K562 (cell line): ENCODE measurements at regions not wholly inside any gene's neighbourhood (a gene's known extent, or its start where the extent isn't known, plus 50 kb on each side); places are given as distances from the start of the nearest gene placed in this dataset.

Source experiments
- ATAC-seq: fragments of 200-7000 bp; cut with Tn5 transposase; 3 replicates; pipeline ENCODE4 v1.9.1; 2020; ENCODE audit warnings: moderate library complexity
- BruUV-seq: library from RNA; stranded (reverse); fragments of 400-500 nt; replicated peaks from 2 replicates; lab custom pipeline; 2021; lab: Mats Ljungman, UMichigan
- CTCF ChIA-PET: fragments of 300-600 bp; formaldehyde crosslinking; extraction: SDS; loops from one replicate; lab custom pipeline; 2021; ENCODE audit warnings: low intra/inter-chr PET ratio; lab: Yijun Ruan, JAX
- POLR2A ChIA-PET: fragments of 300-600, 350-650 bp; sonication (Branson Sonifier 250); formaldehyde crosslinking; extraction: SDS; loops from one replicate; lab custom pipeline; 2021; ENCODE audit warnings: antibody characterized with exemption, inconsistent platforms; lab: Yijun Ruan, JAX
- DNase-seq, 4 experiments: peaks; one replicate each; pipeline versions ENCODE4 v3.0.0 to v3.0.0-alpha.2; 2011 to 2018; ENCODE audit warnings: low spot score in 3 of 4, mixed read lengths in 3 of 4; ENCODE audit errors: extremely low read depth in 1 of 4
- FAIRE-seq: peaks from 2 replicates; lab custom pipeline; 2011; peaks lifted over from hg19 to GRCh38; lab: Jason Lieb, UNC
- H2AFZ ChIP-seq: 2 replicates; pipeline ENCODE4 v1.6.0; 2011; ENCODE audit warnings: low read depth, low read length, control low read depth, inconsistent platforms
- H3K27ac ChIP-seq: fragments of 200-600 bp; 3 replicates; pipeline ENCODE4 v1.8.0; 2011; ENCODE audit warnings: low read depth, mild to moderate bottlenecking, control low read depth, inconsistent platforms, low read length, moderate library complexity, mixed read lengths; ENCODE audit errors: extremely low read depth
- H3K27me3 ChIP-seq, 2 experiments: fragments of 300-600 bp in 1 of 2; 2 replicates in 1 of 2; 3 replicates in 1 of 2; pipeline versions ENCODE4 v1.6.0 to v1.8.0; 2011; ENCODE audit warnings: inconsistent platforms in 2 of 2, low read length in 2 of 2, mild to moderate bottlenecking in 1 of 2, mixed read lengths in 1 of 2, moderate library complexity in 1 of 2; ENCODE audit not compliant: control insufficient read depth in 2 of 2, insufficient read depth in 2 of 2
- H3K36me3 ChIP-seq: fragments of 300-600 bp; 3 replicates; pipeline ENCODE4 v1.8.0; 2011; ENCODE audit warnings: mild to moderate bottlenecking, low read length, inconsistent platforms; ENCODE audit not compliant: control insufficient read depth, insufficient read depth
- H3K4me1 ChIP-seq, 2 experiments: fragments of 200-600 bp in 1 of 2; replicated peaks in 1 of 2; 2 replicates in 1 of 2; 3 replicates in 1 of 2; pipeline versions ENCODE4 v1.5.1 to v1.8.0; 2011; ENCODE audit warnings: inconsistent platforms in 2 of 2, low read length in 2 of 2, mild to moderate bottlenecking in 1 of 2, mixed read lengths in 1 of 2, moderate library complexity in 1 of 2; ENCODE audit not compliant: control insufficient read depth in 2 of 2, insufficient read depth in 2 of 2
- H3K4me2 ChIP-seq: 2 replicates; pipeline ENCODE4 v1.6.1; 2011; ENCODE audit warnings: low read length, control low read depth, inconsistent platforms, mixed read lengths; ENCODE audit not compliant: insufficient read depth
- H3K4me3 ChIP-seq: fragments of 200-600 bp; sonication (generic), shearing (Covaris generic); 2 replicates; pipeline ENCODE4 v1.5.1; 2016; ENCODE audit warnings: control low read depth, inconsistent platforms
- H3K79me2 ChIP-seq: fragments of 200-600 bp; 3 replicates; pipeline ENCODE4 v1.8.0; 2011; ENCODE audit warnings: low read length, inconsistent platforms; ENCODE audit not compliant: control insufficient read depth, insufficient read depth
- H3K9ac ChIP-seq, 2 experiments: 2 replicates each; pipeline versions ENCODE4 v1.6.0 to v1.6.1; 2011; ENCODE audit warnings: low read depth in 2 of 2, low read length in 2 of 2, control low read depth in 1 of 2, inconsistent platforms in 1 of 2, mild to moderate bottlenecking in 1 of 2, mixed read lengths in 1 of 2; ENCODE audit not compliant: insufficient read depth in 1 of 2
- H3K9me1 ChIP-seq: one replicate; pipeline ENCODE4 v1.6.0; 2011; ENCODE audit warnings: inconsistent platforms, mild to moderate bottlenecking, low read length, moderate library complexity; ENCODE audit not compliant: control insufficient read depth, insufficient read depth
- H3K9me3 ChIP-seq: replicated peaks from 2 replicates; pipeline ENCODE4 v1.5.1; 2011; ENCODE audit warnings: low read depth, low read length, inconsistent platforms; ENCODE audit not compliant: control insufficient read depth, insufficient read depth
- H4K20me1 ChIP-seq: replicated peaks from 2 replicates; pipeline ENCODE4 v1.6.1; 2011; ENCODE audit warnings: low read length, inconsistent platforms, mixed read lengths; ENCODE audit not compliant: control insufficient read depth, insufficient read depth
- ADNP ChIP-seq: fragments of 200-800 bp; sonication (Bioruptor generic); IDR thresholded peaks from 2 replicates; pipeline ENCODE4 v1.6.1; 2016; ENCODE audit warnings: missing genetic modification characterization, missing compliant biosample characterization
- CBFA2T2 ChIP-seq: fragments of 450-650 bp; conservative IDR thresholded peaks from 2 replicates; pipeline ENCODE4 v1.6.1; 2017; ENCODE audit warnings: mild to moderate bottlenecking
- ESRRA ChIP-seq: fragments of 450-650 bp; IDR thresholded peaks from 2 replicates; pipeline ENCODE4 v1.6.1; 2014; ENCODE audit warnings: low read depth, mild to moderate bottlenecking, moderate library complexity, borderline replicate concordance
- GABPB2 ChIP-seq: fragments of 250-450 bp; sonication (Bioruptor Pico); conservative IDR thresholded peaks from 2 replicates; pipeline ENCODE4 v1.5.1; 2021; ENCODE audit warnings: mild to moderate bottlenecking
- HDGF ChIP-seq: fragments of 450-650 bp; IDR thresholded peaks from 2 replicates; pipeline ENCODE4 v1.6.1; 2016
- KAT2B ChIP-seq: IDR thresholded peaks from one replicate; pipeline ENCODE4 v1.6.1; 2012; ENCODE audit warnings: low read depth, mild to moderate bottlenecking, control low read depth, inconsistent platforms, low read length, moderate library complexity
- KAT7 ChIP-seq: sonication (generic); formaldehyde crosslinking; IDR thresholded peaks from 2 replicates; pipeline ENCODE4 v1.8.0; 2022; ENCODE audit warnings: missing genetic modification reagents, mild to moderate bottlenecking, borderline replicate concordance
- MAFF ChIP-seq: IDR thresholded peaks from 2 replicates; pipeline ENCODE4 v1.6.1; 2012; ENCODE audit warnings: low read length, improper control_type of control experiment
- MYNN ChIP-seq, 2 experiments: sonication (generic); formaldehyde crosslinking in 1 of 2; IDR thresholded peaks; 2 replicates each; pipeline versions ENCODE4 v1.5.0 to v1.6.1; 2016 to 2020; ENCODE audit warnings: antibody characterized with exemption in 1 of 2, missing genetic modification reagents in 1 of 2
- PTBP1 ChIP-seq: fragments of 200-400 bp; formaldehyde crosslinking; IDR thresholded peaks from 2 replicates; pipeline ENCODE4 v1.6.1; 2017; ENCODE audit warnings: low read depth, low read length
- RBFOX2 ChIP-seq: fragments of 200-400 bp; formaldehyde crosslinking; IDR thresholded peaks from 2 replicates; pipeline ENCODE4 v1.6.1; 2017; ENCODE audit warnings: low read depth, mild to moderate bottlenecking, low read length, moderate library complexity
- SAFB ChIP-seq: fragments of 200-400 bp; formaldehyde crosslinking; IDR thresholded peaks from 2 replicates; pipeline ENCODE4 v1.6.1; 2017; ENCODE audit warnings: low read depth, low read length, borderline replicate concordance
- SP2 ChIP-seq: IDR thresholded peaks from 2 replicates; pipeline ENCODE4 v1.6.1; 2011; ENCODE audit warnings: mild to moderate bottlenecking, low read depth, low read length, moderate library complexity; ENCODE audit not compliant: poor library complexity, severe bottlenecking; ENCODE audit errors: extremely low read depth
- SRSF1 ChIP-seq: fragments of 200-400 bp; formaldehyde crosslinking; IDR thresholded peaks from 2 replicates; pipeline ENCODE4 v1.6.1; 2017; ENCODE audit warnings: mild to moderate bottlenecking, low read depth, low read length, moderate library complexity
- XRCC3 ChIP-seq: fragments of 450-650 bp; IDR thresholded peaks from 2 replicates; pipeline ENCODE4 v1.6.1; 2017; ENCODE audit warnings: mild to moderate bottlenecking, moderate library complexity
- ZNF23 ChIP-seq: fragments of 250-450 bp; sonication (Bioruptor Pico); IDR thresholded peaks from 2 replicates; pipeline ENCODE4 v1.4.0; 2020; ENCODE audit warnings: mild to moderate bottlenecking
- ZNF57 ChIP-seq: fragments of 450-650 bp; formaldehyde crosslinking; IDR thresholded peaks from 2 replicates; pipeline ENCODE4 v1.4.0; 2020; ENCODE audit warnings: mild to moderate bottlenecking, moderate library complexity
- ZNF75A ChIP-seq: fragments of 450-650 bp; formaldehyde crosslinking; IDR thresholded peaks from 2 replicates; pipeline ENCODE4 v1.4.0; 2020; ENCODE audit warnings: mild to moderate bottlenecking
- WGBS: fragments of 100-300 bp; shearing (Covaris generic); methylation state at CpG from one replicate; pipeline ENCODE4 v1.1.6; 2016; ENCODE audit warnings: low coverage, mixed read lengths; ENCODE audit not compliant: insufficient coverage; ENCODE audit errors: missing lambda C conversion rate; 5-methylcytosine and 5-hydroxymethylcytosine counted together
- in situ Hi-C: fragments of 300-500 bp; cut with MboI; formaldehyde crosslinking; loops from 4 replicates; pipeline ENCODE4 v1.15.0; 2018; ENCODE audit warnings: inconsistent platforms, mixed read lengths
- intact Hi-C: fragments of 100-400 bp; cut with micrococcal nuclease; formaldehyde crosslinking; loops from 2 replicates; pipeline ENCODE4 v1.14.2; 2022
- TF ChIP-seq, protein P1 (sequence below): fragments of 450-650 bp; formaldehyde crosslinking; IDR thresholded peaks from 2 replicates; pipeline ENCODE4 v1.4.0; 2020; ENCODE audit warnings: mild to moderate bottlenecking
- TF ChIP-seq, protein P2 (sequence below), 2 experiments: fragments of 450-650 bp in 1 of 2; sonication (generic) in 1 of 2; formaldehyde crosslinking; conservative IDR thresholded peaks; 2 replicates each; pipeline versions ENCODE4 v1.4.0 to v1.8.1; 2020 to 2022; ENCODE audit warnings: mild to moderate bottlenecking in 1 of 2, missing genetic modification reagents in 1 of 2

DNA sequence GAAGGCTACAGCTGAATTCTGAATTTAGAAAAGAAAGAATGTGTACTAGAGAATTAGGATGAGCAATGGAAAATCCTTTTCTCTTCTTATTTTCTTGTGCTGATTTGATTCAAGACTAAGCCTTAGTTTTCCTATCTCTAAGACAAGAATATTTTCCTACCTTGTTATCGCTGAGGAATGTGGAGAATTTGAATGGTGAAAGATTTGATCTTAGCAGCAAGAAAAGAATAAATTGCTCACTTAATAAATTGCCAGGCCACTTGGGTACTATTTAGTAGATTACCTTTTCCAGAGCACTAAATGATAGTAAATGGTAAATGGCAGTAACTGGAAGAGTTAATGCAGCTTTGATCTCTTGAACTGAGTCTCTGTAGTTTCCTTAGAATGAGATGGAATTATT, 145.7 kb upstream of the MEIS2 start (continued):
- TF ChIP-seq, protein P1, sequence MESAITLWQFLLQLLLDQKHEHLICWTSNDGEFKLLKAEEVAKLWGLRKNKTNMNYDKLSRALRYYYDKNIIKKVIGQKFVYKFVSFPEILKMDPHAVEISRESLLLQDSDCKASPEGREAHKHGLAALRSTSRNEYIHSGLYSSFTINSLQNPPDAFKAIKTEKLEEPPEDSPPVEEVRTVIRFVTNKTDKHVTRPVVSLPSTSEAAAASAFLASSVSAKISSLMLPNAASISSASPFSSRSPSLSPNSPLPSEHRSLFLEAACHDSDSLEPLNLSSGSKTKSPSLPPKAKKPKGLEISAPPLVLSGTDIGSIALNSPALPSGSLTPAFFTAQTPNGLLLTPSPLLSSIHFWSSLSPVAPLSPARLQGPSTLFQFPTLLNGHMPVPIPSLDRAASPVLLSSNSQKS = no peak

DNA sequence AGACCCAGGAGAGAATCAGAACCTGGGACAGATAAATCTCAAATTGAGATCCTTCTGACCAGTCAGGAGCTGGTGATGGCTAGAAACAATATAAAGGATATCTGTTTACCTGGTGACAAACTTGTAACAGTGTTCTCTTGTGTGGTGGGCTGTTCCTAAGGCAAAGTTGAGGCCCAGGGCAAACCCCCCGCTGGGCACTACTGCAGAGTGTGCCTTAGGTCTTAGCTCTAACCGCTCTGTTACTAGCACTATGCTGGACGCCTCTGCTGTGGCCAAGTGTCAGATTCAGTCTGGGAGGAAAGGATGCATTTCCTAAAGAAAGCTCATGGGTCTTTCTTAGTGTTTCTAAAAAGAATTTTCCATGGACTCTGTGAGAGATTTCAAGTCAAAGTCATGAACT, 146.5 kb upstream of the MEIS2 start:
- DNase-seq = no peak
- in situ Hi-C loops (no loop called here), intact Hi-C loops (no loop called here)
- no peaks in the 10 kb centered on the region for H3K9me3 ChIP-seq
- no peaks in the 10 kb centered on the region for H3K27me3 ChIP-seq
- no peak for TF ChIP-seq ADNP (tag)
- TF ChIP-seq SAFB = no peak
- no peak for TF ChIP-seq SP2
- TF ChIP-seq CBFA2T2 = no peak
- no peak for TF ChIP-seq ZNF57 (CRISPR knock-in tag)
- no peak for TF ChIP-seq KAT2B
- no peak for TF ChIP-seq RBFOX2
- TF ChIP-seq MYNN (IDR thresholded peaks at IDR 0.05) = no peak
- no peak for TF ChIP-seq MYNN (CRISPR knock-in tag; IDR thresholded peaks at IDR 0.05)
- TF ChIP-seq, protein P2, sequence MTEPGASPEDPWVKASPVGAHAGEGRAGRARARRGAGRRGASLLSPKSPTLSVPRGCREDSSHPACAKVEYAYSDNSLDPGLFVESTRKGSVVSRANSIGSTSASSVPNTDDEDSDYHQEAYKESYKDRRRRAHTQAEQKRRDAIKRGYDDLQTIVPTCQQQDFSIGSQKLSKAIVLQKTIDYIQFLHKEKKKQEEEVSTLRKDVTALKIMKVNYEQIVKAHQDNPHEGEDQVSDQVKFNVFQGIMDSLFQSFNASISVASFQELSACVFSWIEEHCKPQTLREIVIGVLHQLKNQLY (CRISPR knock-in tag; conservative IDR thresholded peaks at IDR 0.05) = no peak
- no peak for TF ChIP-seq GABPB2 (CRISPR knock-in tag)
- no peak for TF ChIP-seq ESRRA
- no peak for TF ChIP-seq XRCC3
- no peak for TF ChIP-seq SRSF1
- TF ChIP-seq KAT7 (CRISPR knock-in tag) = no peak
- TF ChIP-seq ZNF23 (CRISPR knock-in tag) = no peak
- TF ChIP-seq PTBP1 = no peak
- TF ChIP-seq ZNF75A (CRISPR knock-in tag) = no peak
- TF ChIP-seq MAFF = no peak
- TF ChIP-seq HDGF = no peak
- no peak for ATAC-seq
- H3K4me2 ChIP-seq = no peak overlapping the region
- no peak overlapping the region for H3K4me3 ChIP-seq
- H3K79me2 ChIP-seq = no peaks in the 10 kb centered on the region
- no peaks in the 10 kb centered on the region for H3K9me1 ChIP-seq
- 0% methylated on average over 3 of the region's 3 CpGs for WGBS
- H3K9ac ChIP-seq = no peak overlapping the region
- H3K36me3 ChIP-seq = no peaks in the 10 kb centered on the region
- FAIRE-seq = no peak
- no TSS peak for BruUV-seq
- no peaks in the 10 kb centered on the region for H4K20me1 ChIP-seq
- no peaks in the 10 kb centered on the region for H3K4me1 ChIP-seq
- CTCF ChIA-PET = no interaction called here
- no peak overlapping the region for H2AFZ ChIP-seq
- POLR2A ChIA-PET = no interaction called here
- no peak overlapping the region for H3K27ac ChIP-seq
